ENCODE measurements at regions not wholly inside any gene's neighbourhood (a gene's known extent, or its start where the extent isn't known, plus 50 kb on each side); places are given as distances from the start of the nearest gene placed in this dataset.

GRCh38 chr11:71367756-71368155, 80.4 kb downstream of the DHCR7 start:
- TF ChIP-seq CTCF (IDR thresholded peaks at IDR 0.05) (no peak), EZH2 (IDR thresholded peaks at IDR 0.05) (no peak)
